ENCODE measurements at regions not wholly inside any gene's neighbourhood (a gene's known extent, or its start where the extent isn't known, plus 50 kb on each side); places are given as distances from the start of the nearest gene placed in this dataset.

DNA sequence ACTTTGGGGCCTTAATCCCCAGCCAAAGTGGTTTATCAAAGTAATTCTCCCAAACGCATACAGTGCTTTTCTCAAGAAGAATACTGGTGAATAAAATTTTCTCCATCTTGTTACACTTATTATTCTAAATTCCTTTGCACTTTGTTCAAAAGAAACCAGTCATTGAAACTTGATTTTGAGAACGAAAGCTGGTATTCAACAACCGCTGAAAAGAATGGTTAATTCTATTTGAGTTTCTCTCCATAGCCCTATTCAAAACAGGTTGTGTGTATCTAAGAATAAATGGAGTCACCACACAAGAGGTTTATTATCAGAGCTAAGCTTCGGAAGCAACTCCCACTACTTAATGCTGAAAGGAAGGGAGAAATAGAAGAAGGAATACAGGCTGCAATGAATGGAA lies 117.7 kb downstream of the C1D start:
- TF ChIP-seq, protein P1, sequence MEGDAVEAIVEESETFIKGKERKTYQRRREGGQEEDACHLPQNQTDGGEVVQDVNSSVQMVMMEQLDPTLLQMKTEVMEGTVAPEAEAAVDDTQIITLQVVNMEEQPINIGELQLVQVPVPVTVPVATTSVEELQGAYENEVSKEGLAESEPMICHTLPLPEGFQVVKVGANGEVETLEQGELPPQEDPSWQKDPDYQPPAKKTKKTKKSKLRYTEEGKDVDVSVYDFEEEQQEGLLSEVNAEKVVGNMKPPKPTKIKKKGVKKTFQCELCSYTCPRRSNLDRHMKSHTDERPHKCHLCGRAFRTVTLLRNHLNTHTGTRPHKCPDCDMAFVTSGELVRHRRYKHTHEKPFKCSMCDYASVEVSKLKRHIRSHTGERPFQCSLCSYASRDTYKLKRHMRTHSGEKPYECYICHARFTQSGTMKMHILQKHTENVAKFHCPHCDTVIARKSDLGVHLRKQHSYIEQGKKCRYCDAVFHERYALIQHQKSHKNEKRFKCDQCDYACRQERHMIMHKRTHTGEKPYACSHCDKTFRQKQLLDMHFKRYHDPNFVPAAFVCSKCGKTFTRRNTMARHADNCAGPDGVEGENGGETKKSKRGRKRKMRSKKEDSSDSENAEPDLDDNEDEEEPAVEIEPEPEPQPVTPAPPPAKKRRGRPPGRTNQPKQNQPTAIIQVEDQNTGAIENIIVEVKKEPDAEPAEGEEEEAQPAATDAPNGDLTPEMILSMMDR (IDR thresholded peaks at IDR 0.05 in 4 of 5, conservative IDR thresholded peaks at IDR 0.05 in 1 of 5) = no peak
- TF ChIP-seq POLR2A (IDR thresholded peaks at IDR 0.05) = no peak

All from gastrocnemius medialis (tissue), 4 donors.